ENCODE measurements at regions not wholly inside any gene's neighbourhood (a gene's known extent, or its start where the extent isn't known, plus 50 kb on each side); places are given as distances from the start of the nearest gene placed in this dataset.

- TF ChIP-seq CTCF (IDR thresholded peaks at IDR 0.05): no peak
- no peak for TF ChIP-seq POLR2A (IDR thresholded peaks at IDR 0.05)
- no peak for DNase-seq
- H3K9me3 ChIP-seq: no peaks in the 10 kb centered on the region
- H3K4me1 ChIP-seq: no peaks in the 10 kb centered on the region
- H3K36me3 ChIP-seq (ENCODE audit: low read depth, missing control alignments): no peaks in the 10 kb centered on the region
- H3K4me3 ChIP-seq: no peak overlapping the region
- intact Hi-C loops (cut with DNase I; ENCODE audit: low total_unique reads): no loop called here
- no peak overlapping the region for H3K27ac ChIP-seq
- no peaks in the 10 kb centered on the region for H3K27me3 ChIP-seq
- 82 to 86% methylated on average over 4 of the region's 4 CpGs for WGBS, 2 donors
Observed at GRCh38 chr9:24602693-24603352, 57.1 kb upstream of the IZUMO3 start.

Small RNA genes lying in the stretch of these regions (small RNA-seq; reads per million reads assigned to genes)
- 0 reads per million in 2 donors for gene RMRPP5
